GM18870 (cell line): ENCODE measurements at regions not wholly inside any gene's neighbourhood (a gene's known extent, or its start where the extent isn't known, plus 50 kb on each side); places are given as distances from the start of the nearest gene placed in this dataset.
"Not testable (repeated sequence)": the region's sequence is repeated elsewhere in the genome, so short reads cannot be mapped to it uniquely, and the experiment has no call there.

Experiments
- ATAC-seq: cut with Tn5 transposase; IDR thresholded peaks from one replicate; pipeline ENCODE4 v1.9.1; 2021; ENCODE audit warnings: moderate library complexity; ENCODE audit not compliant: unreplicated experiment

- no peak for ATAC-seq
These were observed 58.4 kb upstream of the PPP1R12A start for GRCh38 chr12:79993106-79993862.

GRCh38 chr12:79991586-79991985 lies 56.7 kb upstream of the PPP1R12A start:
- no peak for ATAC-seq

- not testable (repeated sequence) for ATAC-seq
These were observed 55.8 kb upstream of the PPP1R12A start for GRCh38 chr12:79990509-79991338.

- ATAC-seq: no peak
These were observed 53.5 kb upstream of the PPP1R12A start for GRCh38 chr12:79988368-79988767.

- no peak for ATAC-seq
These were observed 52.8 kb upstream of the PPP1R12A start for GRCh38 chr12:79987731-79988130.
